COLO829 (cell line): ENCODE measurements at regions not wholly inside any gene's neighbourhood (a gene's known extent, or its start where the extent isn't known, plus 50 kb on each side); places are given as distances from the start of the nearest gene placed in this dataset.

ENCODE experiments used
- DNase-seq: peaks from one replicate; pipeline ENCODE4 v3.0.0; 2012; ENCODE audit warnings: low spot score

DNA sequence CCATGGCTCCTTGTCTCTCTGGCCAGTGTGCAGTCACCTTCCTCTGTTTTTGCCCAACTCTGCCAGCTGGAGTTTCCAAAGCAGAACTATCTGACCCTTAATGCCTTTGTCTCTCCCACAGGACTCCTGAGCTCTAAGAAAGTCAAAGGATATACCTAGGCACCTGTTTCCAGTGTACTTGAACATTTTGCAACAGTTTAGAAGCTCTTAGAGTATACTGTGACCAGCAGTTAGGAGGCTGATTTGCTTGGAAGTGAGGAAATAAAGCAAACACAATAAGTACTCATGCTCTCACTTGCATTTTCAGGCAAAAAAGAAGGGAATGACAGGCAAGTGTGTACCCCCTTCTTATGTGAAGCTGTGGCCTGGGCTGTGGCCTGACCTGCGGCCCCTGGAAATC, 204.3 kb upstream of the PLET1 start:
- no peak for DNase-seq

DNA sequence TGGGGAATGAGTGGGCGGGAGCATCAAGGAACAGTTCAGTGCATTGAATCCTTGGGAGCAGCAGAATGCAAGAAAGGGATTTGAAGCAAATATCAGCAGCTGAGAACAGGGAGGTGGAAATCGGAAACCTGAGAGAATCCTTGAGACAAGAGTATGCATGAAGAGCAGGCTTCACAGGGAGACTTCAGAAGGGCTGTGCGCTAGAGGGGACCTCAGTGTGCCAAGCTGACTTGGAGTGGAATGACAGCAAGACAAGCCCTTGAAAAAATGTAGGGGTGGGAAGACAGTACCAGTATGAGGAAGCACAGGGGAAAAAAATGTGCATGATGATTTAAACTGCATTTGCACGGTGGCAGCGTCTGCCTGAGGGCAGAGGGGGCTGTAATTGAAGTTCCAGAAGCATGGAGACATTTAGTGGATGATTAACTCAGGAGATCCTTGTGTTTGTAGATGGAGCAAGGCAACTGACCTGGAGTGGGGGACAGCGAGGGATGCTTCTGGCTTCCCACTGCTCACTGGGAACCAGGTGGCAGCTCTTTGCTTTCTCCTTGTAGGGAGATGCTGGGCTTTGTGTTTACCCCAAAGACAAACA, 204.9 kb upstream of the PLET1 start:
- no peak for DNase-seq

DNA sequence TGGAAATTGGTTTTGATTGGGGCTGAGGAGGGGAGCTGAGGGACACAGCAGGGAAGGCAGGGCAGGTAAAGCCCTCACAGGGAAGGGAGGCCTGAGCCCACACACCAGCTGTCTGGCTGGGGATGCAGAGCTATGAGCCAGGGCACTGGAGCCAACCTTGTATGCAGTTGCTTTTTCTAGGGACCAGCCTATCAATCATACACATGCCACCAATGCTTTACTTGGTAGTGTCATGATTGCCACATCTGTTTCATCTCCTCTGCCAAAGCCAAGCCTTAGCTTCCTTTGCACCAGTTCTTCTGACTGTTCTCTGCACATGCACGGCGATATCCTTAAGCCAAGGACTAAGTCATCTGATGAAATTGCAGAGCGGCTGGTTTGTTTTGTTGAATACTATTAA, 207.1 kb upstream of the PLET1 start:
- no peak for DNase-seq

DNA sequence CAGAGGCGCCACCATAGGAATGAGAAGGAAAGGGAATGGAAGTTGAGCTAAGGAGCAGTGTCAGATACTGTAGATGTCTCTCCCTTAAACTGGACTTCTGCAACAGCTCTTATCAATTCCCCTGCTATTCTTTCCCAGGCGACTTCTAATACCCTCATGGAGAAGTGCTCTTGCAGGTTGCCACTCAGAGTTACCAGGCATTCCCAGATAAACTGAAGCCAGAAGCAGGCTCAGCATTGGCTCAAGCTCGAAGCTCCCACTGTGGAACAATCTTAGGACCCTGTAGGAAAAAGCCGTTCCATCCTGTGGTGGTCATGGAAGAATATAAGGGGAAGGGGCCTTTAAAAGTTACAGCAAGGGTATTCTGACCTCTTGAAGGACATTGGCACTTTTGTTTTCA, 208.7 kb upstream of the PLET1 start:
- DNase-seq: no peak

DNA sequence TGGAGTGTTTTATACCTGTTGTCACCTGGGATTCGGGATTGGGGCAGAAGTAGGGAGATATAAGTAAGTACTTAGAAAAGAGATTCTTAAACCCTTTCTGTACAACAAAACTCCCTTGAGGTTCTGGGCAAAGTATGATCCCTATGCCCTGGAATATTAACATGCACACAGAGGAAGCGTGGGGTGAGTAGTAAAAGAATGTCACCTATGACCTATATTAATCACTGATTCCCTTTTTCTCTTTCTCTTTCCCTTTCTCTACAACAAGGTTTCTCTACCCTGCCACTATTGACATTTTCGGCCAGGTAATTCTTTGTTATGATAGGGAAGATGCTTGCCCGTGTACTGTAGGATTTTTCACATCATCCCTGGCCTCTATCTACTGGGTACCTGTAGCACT, 209.7 kb upstream of the PLET1 start:
- DNase-seq: no peak

DNA sequence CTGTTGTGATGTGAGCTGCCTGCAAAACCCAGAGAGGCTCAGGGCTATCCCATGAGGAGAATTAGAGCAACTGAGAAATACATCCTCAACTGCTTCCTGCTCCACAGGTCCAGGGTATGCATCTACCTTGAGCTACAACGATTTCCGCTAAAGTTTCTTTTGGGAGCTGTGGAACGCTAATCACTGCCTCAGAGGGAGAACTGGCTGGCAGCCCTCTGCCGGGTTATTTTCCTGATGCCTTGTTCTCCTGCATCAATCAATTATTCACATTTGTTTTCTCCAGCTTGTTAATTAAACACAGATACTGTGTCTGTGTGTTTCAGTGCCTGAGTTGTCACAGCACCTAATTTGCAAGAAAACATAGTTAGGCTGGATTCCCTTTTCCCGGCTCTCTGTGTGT, 211.1 kb upstream of the PLET1 start:
- DNase-seq: no peak

DNA sequence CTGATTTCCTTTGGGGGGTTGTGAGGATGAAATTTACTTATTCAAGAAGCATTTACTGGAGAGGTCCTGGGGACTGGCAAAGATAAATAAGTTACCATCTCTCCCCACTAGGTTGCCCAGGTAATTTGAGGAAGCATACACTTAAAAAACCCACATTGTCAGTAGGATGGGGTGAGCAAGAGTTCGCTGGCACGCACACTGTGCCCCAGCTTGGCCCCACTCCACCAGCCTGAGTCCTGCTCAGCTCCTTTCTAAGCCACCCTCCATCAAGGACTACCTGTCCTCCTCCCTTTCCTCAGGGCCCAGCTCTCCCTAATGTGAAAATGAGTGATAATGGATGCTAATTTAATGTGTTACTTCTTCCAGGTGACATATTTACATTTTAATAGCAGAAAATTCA, 216.5 kb upstream of the PLET1 start:
- DNase-seq: no peak

DNA sequence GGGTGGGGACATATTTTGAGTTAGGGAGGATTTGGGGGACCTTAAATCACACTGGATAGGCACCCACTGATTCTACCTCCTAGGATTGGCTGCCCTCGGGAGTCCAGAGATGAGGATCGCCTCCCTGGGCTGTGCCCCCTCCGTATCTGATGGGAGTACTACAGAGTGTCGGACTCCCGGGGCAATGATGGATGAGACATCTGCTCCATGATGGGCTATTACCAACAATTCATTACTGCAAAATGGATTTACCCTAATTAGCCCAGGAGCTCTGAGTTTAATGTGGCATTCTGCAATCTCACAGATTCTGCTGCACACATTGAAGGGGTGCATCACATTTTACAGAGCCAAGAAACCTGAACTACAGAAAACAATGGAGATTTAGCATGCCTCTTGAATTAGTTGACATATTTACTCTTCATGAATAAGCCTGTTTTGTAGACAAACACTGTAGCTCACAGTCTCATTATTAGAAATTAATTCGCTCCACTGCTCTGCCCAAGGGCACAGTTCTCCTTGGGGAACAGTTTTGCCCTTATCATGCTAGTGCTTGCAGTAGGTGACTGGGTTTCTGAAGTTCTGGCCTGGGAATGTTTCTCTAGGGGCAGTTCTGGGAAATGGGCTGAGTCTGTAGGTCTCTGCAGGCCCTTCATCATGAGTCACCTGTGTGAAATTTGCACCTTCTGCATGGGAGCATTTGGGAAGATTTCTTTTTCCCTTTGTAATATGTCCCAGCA, 217.1 kb upstream of the PLET1 start:
- no peak for DNase-seq

DNA sequence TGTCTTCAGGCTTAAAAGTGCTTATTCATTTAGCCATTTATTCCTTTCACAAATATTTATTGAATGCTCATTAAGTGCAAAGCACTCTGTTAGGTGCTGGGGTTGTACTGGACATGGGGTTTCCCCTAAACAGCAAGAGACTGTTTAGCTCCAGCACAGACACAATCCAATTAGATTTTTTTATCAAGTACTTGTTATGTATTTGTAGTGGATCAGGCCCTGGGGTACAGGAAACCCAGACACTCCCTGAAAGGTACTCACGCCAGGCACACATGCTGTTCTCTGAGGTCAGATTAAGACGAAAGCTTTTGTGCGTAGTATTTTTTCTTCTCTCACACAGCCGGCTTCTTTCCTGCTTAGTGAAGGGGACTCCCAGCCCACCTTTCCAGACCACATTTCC, 218.1 kb upstream of the PLET1 start:
- no peak for DNase-seq

DNA sequence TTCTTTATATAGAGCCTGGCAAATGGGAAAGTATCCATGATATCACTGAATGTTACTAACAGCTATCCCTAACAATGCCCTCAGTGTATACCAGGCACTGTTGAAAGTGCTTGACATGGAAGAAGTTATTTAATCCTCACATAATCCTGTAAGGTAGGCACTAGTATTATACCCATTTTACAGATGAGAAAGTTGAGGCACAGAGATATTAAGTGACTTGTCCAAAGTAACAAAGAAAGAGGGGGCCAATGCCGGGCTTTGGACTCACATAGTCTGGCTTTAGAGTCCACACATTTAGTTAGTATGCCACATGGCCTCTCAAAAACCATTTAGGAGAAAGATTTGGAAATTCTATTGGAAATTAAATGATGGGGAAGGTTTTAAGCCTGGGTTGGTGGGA, 220.8 kb upstream of the PLET1 start:
- DNase-seq: no peak

DNA sequence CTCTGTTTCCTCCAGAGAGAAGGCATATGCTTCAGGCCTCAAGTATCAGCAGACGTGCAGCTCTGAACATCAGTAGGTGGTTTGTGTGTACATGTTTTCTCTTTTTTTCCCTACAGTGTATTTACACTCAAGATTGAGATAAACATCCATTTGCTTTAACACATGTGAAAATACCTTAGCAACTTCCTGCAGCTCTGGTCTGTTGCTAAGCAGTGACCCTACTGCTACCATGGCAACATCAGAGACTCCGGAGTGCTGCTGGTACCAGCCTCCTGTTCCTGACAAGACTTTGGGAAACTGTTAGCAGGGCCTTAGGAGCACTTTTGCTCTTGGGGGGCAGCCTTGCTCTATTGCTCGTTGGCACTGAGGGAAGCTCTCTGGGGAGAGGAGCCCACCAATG, 221.2 kb upstream of the PLET1 start:
- no peak for DNase-seq

DNA sequence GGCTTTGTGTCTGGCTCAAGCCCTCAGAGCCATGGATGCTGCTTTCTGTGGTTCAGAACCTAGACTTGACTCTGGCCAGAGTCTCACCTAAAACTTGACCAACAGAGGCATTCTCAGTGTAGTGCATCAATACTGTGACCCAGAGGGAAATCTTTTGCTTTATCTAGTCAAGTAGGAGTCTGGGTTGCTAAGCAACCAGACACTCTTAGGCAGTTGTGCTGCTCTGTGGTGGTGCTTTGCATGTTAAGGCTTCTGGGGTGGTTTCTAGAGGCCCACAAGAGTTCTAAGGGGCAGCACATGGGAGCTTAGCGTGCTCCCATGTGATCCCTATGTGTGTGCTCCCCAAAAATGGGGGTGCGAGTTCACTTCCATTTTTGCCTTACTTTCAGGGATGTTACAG, 224.6 kb upstream of the PLET1 start:
- DNase-seq: no peak

DNA sequence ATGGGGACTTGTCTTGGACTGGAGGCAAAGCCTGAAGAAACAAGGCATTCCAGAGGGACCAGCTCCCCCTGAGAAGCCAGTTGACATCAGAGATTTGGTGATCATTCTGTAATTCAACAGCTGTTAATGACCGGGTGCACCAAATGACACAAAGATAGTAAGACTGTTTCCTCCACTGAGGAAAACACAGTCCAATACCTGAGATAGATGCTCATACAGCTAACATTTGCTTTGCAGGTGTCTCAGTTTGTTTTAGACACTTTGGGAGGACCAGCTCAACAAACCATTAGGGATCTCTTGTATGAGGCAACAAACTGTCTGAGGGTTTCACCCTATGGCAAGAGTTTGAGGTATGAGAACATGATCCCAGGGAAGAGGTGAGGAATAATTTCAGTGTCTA, 237.2 kb upstream of the PLET1 start:
- DNase-seq: no peak

DNA sequence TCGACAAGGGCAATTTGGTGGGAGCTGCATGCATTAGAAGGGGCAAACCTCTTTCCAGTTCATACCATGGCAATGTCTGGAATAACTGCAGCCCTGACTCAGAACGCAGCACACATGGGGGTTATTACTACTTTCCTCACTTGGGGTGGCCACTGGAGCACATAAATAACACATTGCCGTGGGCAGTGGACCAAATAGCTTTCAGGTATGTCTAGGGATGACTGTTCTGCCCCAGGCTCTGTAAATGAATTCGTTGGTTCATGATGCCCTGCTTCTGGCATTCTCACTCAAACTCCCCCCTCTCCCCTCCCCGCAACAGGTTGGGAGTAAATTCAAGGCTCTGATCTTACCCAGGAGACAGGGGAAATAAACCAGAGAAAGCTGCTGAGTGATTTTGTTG, 238.0 kb upstream of the PLET1 start:
- DNase-seq: no peak

DNA sequence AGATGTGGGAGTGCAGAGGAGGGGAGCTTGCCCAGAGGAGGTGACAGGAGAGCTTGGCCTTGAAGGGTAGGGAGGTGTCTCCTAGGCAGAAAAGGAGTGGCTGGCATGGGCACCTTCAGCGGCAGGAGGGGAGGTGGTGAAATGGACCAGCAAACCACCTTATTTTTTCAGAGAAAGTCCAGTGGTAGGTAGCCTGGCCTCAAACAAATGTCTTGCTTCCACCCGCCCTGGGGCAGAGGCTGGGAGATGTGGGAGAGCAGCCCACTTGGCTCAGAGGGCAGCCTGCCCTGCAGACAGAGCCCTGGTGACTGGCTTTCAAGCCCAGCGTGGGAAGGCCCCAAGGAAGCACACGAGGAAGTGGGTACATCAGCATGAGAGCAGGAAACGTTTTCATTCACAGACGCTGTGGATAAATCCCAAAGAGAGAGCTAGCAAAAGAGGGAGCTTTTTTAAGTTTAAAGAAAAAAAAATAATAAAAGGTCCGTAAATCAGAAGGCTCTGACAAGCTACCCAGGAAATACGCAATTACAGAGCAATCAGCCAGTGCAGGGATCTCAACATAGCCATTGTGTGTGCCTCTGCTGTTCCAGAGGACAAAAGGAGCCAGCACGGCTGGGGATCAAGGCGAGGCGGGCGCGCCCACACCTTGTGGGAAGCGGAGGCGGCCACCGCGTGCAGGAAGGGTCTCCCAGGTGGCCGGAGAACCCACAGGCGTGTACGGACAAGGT, 238.7 kb upstream of the PLET1 start:
- peak; percentile 25 for DNase-seq

DNA sequence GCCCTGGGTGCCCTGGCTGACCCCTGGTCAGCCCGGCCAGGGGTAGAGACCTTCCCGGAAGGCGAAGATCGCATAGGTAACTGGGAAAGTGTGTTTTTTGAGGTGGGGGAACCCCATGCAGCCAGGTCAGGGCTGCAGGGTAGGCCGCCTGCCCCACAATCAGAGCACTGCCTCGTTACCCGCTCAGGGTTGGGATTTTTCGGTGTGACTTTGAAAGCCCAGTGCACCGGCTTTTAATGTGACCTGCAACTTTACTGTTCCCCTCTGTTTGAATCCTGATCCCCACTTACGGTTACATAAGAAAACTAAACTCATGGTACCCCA, 239.2 kb upstream of the PLET1 start:
- no peak for DNase-seq

DNA sequence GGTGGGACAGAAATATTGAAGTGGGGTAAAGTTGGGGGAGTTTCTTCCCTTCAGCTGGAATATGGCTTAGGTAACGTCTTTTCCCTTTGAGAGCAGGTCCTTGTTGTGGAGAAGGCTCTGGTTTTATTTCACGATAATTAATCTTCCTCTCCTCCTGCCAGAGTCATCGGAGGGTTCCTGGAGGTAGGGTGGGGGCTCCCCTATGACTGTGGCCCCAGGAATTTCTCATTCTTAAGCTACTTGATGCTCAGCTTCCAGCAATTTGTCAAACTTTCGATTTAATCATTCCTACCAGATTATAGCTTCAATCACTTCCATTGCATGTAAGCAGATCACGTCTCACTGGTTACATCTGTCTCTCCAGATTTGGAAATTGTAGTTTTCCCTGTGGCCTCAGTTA, 242.8 kb upstream of the PLET1 start:
- DNase-seq: no peak

DNA sequence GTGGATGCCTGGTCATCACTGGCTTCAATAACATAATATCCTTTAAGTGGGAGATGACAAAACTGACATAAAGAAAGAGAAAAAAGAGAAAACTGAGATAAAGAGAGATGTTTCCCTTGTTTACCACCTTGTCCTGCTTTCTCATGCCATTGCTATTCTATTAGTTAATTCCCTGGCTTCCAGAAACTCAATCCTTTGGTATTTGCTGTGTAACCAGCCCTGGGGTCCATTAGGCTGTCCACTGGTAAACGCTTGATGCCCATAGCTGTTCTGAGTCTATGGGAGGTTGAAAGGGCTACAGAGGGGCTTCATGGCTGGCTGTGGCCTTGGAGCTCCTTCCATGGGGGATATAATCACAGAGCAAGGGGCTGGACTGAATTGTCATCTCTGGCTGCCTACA, 243.4 kb upstream of the PLET1 start:
- DNase-seq: no peak

DNA sequence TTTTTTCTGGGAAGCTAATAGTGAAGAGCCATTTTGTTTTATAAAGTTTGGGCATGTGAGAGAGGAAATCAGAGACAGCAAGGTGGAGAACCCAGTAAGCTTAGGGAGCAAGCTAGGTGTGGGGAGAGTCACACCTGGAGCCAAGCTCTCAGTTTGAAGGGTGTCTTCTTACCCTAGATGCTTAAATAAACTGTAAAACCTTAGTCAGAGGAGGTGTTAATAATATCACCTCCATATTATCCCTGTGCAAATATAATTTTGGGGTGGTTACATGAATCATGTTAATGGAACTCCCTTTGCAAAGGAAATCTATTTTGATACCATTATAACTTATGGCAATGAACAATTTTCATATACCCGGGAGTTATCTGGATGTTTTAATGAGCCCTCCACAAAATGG, 246.2 kb upstream of the PLET1 start:
- DNase-seq: no peak

DNA sequence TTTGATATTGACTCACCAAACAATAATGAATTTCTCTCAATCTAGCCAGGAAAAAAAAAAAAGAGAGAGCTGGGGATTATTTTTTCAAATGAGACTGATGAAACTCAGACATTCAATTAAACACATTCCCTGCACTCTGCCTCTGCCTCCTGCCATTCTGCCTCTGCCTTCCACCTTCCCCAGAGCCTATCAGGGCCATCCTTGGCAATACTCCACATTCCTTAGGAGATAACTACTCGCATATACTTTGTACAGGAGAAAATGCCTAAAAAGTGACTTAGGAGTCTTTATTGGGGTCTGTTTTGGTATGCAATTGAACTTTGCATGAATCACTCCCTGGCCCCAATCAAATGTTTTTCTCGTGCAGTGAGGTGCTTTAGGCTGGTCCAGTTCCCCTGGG, 246.6 kb upstream of the PLET1 start:
- DNase-seq: no peak

DNA sequence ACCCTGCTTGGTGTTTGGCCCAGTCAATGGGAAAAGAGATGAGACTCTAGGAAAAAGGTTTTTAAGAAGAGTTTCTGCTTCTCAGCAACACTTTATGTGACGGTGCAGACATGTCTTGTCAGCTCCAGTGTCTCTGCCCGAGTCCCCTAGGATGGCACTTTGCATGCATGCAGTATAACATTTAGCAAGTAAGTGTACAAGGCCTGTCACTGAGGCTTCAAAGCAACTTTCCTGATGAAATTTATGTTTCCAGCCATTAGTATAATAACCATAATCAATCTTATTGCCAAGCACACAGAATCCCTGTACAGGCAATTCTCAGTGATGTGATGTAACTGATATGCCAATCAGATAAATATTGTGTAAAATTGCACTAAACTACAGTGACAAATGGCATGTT, 248.1 kb upstream of the PLET1 start:
- no peak for DNase-seq

DNA sequence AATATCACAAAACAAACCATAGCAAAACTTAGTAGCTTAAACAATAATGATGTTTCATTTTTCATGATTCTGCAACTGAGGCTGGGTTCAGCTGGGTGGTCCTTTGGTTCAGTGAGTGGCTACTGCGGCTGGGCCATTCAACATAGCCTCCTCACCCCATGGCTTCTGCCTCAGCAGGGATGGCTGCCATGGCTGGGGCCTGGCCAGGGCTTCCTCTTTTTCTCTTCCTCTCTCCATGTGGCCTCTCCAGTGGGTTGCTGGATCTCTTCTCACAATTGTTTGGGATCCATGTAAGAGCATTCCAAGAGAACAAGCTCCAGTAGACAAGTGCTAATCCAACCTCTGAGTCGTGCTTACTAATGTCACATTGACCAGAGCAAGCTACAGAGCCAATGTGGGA, 248.6 kb upstream of the PLET1 start:
- no peak for DNase-seq

DNA sequence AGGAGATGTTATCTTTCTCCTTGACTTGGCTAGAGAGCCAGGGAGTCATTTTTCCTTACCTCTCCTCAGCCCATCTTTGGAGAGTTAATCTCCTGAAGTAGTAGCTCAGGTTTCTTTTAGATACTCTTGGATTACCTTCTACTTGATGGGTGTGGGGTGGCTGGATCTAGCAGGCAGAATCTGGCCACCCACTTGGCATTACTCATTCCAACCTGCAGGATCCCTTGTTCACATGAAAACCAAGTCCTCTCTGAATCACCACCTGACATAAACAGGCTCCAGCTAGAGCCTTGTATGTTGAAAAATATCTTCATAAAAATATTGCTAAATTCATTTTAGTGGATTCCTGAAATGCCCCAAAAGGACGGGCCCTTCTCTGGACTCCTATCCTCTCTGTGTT, 250.6 kb upstream of the PLET1 start:
- no peak for DNase-seq

DNA sequence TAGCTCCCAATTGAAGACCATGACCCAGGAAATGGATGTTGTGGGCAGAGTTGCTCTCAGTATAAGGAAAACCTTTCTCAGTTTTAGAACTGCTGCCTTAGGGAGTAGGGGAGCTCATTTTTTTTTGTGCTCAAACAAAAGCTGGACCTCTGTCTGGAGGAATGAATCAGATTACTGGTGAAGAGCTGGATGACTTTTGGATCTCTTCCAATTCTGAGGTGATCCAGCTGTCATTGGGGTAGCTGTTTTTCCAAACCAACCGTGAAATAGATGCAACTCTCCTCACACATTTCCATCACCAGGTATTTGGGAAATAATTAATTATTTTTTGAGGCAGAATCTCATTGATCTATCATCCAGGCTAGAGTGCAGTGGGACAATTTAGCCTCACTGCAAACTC, 251.3 kb upstream of the PLET1 start:
- DNase-seq: no peak
